Liver (tissue), 8 donors: ENCODE measurements at regions not wholly inside any gene's neighbourhood (a gene's known extent, or its start where the extent isn't known, plus 50 kb on each side); places are given as distances from the start of the nearest gene placed in this dataset.

Source experiments
- DNase-seq: peaks from one replicate; pipeline ENCODE4 v3.0.0-alpha.2; 2017; ENCODE audit warnings: low spot score
- H3K27ac ChIP-seq, 2 donors: one replicate each; pipeline ENCODE4 v1.7.0; 2013; ENCODE audit warnings: inconsistent platforms in 2 of 2, low read length in 2 of 2, control low read depth in 1 of 2, low read depth in 1 of 2, mild to moderate bottlenecking in 1 of 2
- H3K27me3 ChIP-seq, 4 donors: one replicate each; pipeline versions ENCODE4 v1.6.1 to v1.7.0; 2013; ENCODE audit warnings: low read length in 3 of 4, inconsistent platforms in 1 of 4, mild to moderate bottlenecking in 1 of 4, moderate library complexity in 1 of 4; ENCODE audit not compliant: control insufficient read depth in 4 of 4, insufficient read depth in 4 of 4
- H3K36me3 ChIP-seq, 4 donors: one replicate each; pipeline versions ENCODE4 v1.6.1 to v1.7.0; 2013; ENCODE audit warnings: low read length in 3 of 4, mild to moderate bottlenecking in 3 of 4, low read depth in 1 of 4, moderate library complexity in 1 of 4; ENCODE audit not compliant: control insufficient read depth in 4 of 4, insufficient read depth in 3 of 4
- H3K4me1 ChIP-seq, 4 donors: one replicate each; pipeline versions ENCODE4 v1.6.1 to v1.7.0; 2013; ENCODE audit warnings: low read length in 3 of 4, mild to moderate bottlenecking in 3 of 4, moderate library complexity in 1 of 4; ENCODE audit not compliant: control insufficient read depth in 4 of 4, insufficient read depth in 4 of 4
- H3K4me3 ChIP-seq, 3 donors: one replicate each; pipeline versions ENCODE4 v1.6.1 to v1.7.0; 2013; ENCODE audit warnings: low read length in 3 of 3, control low read depth in 1 of 3, low read depth in 1 of 3, mild to moderate bottlenecking in 1 of 3
- H3K9ac ChIP-seq, 2 donors: one replicate each; pipeline ENCODE4 v1.7.0; 2013; ENCODE audit warnings: low read length in 2 of 2, mild to moderate bottlenecking in 2 of 2, moderate library complexity in 2 of 2, control low read depth in 1 of 2, low read depth in 1 of 2
- H3K9me3 ChIP-seq, 4 donors: one replicate each; pipeline versions ENCODE4 v1.6.1 to v1.7.0; 2013; ENCODE audit warnings: low read length in 3 of 4; ENCODE audit not compliant: control insufficient read depth in 4 of 4
- EGR1 ChIP-seq, 2 donors: IDR thresholded peaks; 2 replicates each; pipeline ENCODE4 v1.6.1; 2016 to 2018; ENCODE audit warnings: antibody characterized with exemption in 2 of 2, low read depth in 2 of 2
- FOXA1 ChIP-seq: IDR thresholded peaks from 2 replicates; pipeline ENCODE4 v1.6.1; 2016; ENCODE audit warnings: antibody characterized with exemption
- FOXA2 ChIP-seq: IDR thresholded peaks from 2 replicates; pipeline ENCODE4 v1.6.1; 2016; ENCODE audit warnings: antibody characterized with exemption
- GABPA ChIP-seq, 2 donors: IDR thresholded peaks in 1 of 2; conservative IDR thresholded peaks in 1 of 2; 2 replicates each; pipeline ENCODE4 v1.6.1; 2016; ENCODE audit warnings: antibody characterized with exemption in 2 of 2, mild to moderate bottlenecking in 1 of 2, moderate library complexity in 1 of 2
- HNF4A ChIP-seq, 2 donors: conservative IDR thresholded peaks; 2 replicates each; pipeline ENCODE4 v1.6.1; 2016; ENCODE audit warnings: antibody characterized with exemption in 2 of 2, mild to moderate bottlenecking in 2 of 2
- JUND ChIP-seq, 2 donors: IDR thresholded peaks; 2 replicates each; pipeline ENCODE4 v1.6.1; 2016; ENCODE audit warnings: antibody characterized with exemption in 2 of 2
- SP1 ChIP-seq: IDR thresholded peaks from 2 replicates; pipeline ENCODE4 v1.6.1; 2018; ENCODE audit warnings: antibody characterized with exemption, mild to moderate bottlenecking
- TAF1 ChIP-seq: conservative IDR thresholded peaks from 2 replicates; pipeline ENCODE4 v1.6.1; 2016; ENCODE audit warnings: antibody characterized with exemption, mild to moderate bottlenecking
- WGBS: extraction: QIAGEN DNeasy Blood & Tissue Kit; methylation state at CpG from one replicate; pipeline ENCODE4 v1.1.7; 2013; 5-methylcytosine and 5-hydroxymethylcytosine counted together
- TF ChIP-seq, protein P1 (sequence below): IDR thresholded peaks from 2 replicates; pipeline ENCODE4 v1.6.1; 2016; ENCODE audit warnings: antibody characterized with exemption, mild to moderate bottlenecking
- TF ChIP-seq, protein P2 (sequence below): IDR thresholded peaks from 2 replicates; pipeline ENCODE4 v1.6.1; 2016; ENCODE audit warnings: antibody characterized with exemption
- TF ChIP-seq, protein P3 (sequence below): IDR thresholded peaks from 2 replicates; pipeline ENCODE4 v1.6.1; 2016; ENCODE audit warnings: antibody characterized with exemption
- TF ChIP-seq, protein P4 (sequence below): IDR thresholded peaks from 2 replicates; pipeline ENCODE4 v1.6.1; 2016; ENCODE audit warnings: antibody characterized with exemption
- TF ChIP-seq, protein P5 (sequence below): fragments of 150-350 bp; IDR thresholded peaks from 2 replicates; pipeline ENCODE4 v1.5.1; 2017; ENCODE audit warnings: improper control_type of control experiment, low read depth, low read length; ENCODE audit not compliant: missing input control
- donor health status: healthy.
- donor health status: healthy.
- donor health status: healthy.
- donor health status: healthy.
- donor health status: healthy.

DNA sequence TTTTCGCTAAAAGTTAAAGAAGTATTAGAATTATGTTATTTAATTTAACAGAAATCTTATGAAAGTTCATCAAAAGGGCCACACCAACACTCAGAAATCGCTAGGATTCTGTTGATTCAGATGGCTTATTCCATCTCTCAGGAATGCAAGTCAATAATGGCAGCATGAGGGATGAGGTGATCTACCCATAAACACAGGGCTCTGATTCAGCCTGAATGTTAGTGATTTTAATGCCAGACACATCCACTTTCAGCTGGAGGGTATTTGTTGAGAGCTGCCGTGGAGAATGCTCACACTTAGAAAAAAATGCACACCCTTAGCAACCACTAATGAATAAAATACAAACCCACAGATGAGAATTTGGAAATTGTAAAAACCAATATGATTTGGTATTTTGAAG, 173.3 kb upstream of the ERBB4 start (continued):
- TF ChIP-seq, protein P1, sequence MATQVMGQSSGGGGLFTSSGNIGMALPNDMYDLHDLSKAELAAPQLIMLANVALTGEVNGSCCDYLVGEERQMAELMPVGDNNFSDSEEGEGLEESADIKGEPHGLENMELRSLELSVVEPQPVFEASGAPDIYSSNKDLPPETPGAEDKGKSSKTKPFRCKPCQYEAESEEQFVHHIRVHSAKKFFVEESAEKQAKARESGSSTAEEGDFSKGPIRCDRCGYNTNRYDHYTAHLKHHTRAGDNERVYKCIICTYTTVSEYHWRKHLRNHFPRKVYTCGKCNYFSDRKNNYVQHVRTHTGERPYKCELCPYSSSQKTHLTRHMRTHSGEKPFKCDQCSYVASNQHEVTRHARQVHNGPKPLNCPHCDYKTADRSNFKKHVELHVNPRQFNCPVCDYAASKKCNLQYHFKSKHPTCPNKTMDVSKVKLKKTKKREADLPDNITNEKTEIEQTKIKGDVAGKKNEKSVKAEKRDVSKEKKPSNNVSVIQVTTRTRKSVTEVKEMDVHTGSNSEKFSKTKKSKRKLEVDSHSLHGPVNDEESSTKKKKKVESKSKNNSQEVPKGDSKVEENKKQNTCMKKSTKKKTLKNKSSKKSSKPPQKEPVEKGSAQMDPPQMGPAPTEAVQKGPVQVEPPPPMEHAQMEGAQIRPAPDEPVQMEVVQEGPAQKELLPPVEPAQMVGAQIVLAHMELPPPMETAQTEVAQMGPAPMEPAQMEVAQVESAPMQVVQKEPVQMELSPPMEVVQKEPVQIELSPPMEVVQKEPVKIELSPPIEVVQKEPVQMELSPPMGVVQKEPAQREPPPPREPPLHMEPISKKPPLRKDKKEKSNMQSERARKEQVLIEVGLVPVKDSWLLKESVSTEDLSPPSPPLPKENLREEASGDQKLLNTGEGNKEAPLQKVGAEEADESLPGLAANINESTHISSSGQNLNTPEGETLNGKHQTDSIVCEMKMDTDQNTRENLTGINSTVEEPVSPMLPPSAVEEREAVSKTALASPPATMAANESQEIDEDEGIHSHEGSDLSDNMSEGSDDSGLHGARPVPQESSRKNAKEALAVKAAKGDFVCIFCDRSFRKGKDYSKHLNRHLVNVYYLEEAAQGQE = no peak
- no peak for TF ChIP-seq EGR1 (IDR thresholded peaks at IDR 0.05; ENCODE audit: low read depth in 2 of 2)
- no peak for TF ChIP-seq FOXA2
- no peak for TF ChIP-seq JUND (IDR thresholded peaks at IDR 0.05)
- no peak for TF ChIP-seq FOXA1
- no peak for TF ChIP-seq HNF4A (conservative IDR thresholded peaks at IDR 0.05)
- TF ChIP-seq SP1 = no peak
- no peak for TF ChIP-seq GABPA (IDR thresholded peaks at IDR 0.05 in 1 of 2, conservative IDR thresholded peaks at IDR 0.05 in 1 of 2)
- TF ChIP-seq, protein P2, sequence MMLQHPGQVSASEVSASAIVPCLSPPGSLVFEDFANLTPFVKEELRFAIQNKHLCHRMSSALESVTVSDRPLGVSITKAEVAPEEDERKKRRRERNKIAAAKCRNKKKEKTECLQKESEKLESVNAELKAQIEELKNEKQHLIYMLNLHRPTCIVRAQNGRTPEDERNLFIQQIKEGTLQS = no peak

DNA sequence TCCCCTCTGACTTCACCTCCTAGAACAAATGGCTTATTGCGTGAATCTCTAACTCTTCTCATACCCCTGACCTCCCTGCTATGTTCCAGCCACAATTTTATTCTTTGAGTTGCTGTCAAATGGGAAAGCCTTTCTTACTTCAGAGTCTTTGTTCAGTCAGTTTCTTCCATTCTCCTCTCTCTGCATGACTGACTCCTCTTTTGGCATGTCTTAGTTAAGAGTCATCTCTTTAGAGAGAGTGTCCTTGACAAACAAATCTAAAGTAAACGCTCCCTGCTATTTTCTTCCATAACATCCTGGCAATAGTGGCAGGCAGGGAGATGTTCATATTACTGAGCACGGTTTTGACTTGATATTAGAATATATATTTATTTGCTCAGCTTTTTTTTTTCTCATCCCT, 170.7 kb upstream of the ERBB4 start:
- H3K4me3 ChIP-seq = no peak overlapping the region
- no peaks in the 10 kb centered on the region for H3K4me1 ChIP-seq
- no peak for DNase-seq
- no peak overlapping the region for H3K9ac ChIP-seq
- H3K27me3 ChIP-seq = peaks cover 0 to 3% (median 0%) of the 10 kb centered on the region in 4 donors
- H3K36me3 ChIP-seq = no peaks in the 10 kb centered on the region
- no peak overlapping the region for H3K27ac ChIP-seq
- 63% methylated on average over 3 of the region's 3 CpGs for WGBS
- TF ChIP-seq EGR1 (IDR thresholded peaks at IDR 0.05; ENCODE audit: low read depth in 2 of 2) = no peak
- TF ChIP-seq JUND (IDR thresholded peaks at IDR 0.05) = no peak
- TF ChIP-seq, protein P3, sequence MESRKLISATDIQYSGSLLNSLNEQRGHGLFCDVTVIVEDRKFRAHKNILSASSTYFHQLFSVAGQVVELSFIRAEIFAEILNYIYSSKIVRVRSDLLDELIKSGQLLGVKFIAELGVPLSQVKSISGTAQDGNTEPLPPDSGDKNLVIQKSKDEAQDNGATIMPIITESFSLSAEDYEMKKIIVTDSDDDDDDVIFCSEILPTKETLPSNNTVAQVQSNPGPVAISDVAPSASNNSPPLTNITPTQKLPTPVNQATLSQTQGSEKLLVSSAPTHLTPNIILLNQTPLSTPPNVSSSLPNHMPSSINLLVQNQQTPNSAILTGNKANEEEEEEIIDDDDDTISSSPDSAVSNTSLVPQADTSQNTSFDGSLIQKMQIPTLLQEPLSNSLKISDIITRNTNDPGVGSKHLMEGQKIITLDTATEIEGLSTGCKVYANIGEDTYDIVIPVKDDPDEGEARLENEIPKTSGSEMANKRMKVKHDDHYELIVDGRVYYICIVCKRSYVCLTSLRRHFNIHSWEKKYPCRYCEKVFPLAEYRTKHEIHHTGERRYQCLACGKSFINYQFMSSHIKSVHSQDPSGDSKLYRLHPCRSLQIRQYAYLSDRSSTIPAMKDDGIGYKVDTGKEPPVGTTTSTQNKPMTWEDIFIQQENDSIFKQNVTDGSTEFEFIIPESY = no peak
- TF ChIP-seq, protein P4, sequence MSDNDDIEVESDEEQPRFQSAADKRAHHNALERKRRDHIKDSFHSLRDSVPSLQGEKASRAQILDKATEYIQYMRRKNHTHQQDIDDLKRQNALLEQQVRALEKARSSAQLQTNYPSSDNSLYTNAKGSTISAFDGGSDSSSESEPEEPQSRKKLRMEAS = no peak
- TF ChIP-seq, protein P1 = no peak
- TF ChIP-seq SP1 = no peak
- no peak for TF ChIP-seq TAF1
- TF ChIP-seq, protein P5, sequence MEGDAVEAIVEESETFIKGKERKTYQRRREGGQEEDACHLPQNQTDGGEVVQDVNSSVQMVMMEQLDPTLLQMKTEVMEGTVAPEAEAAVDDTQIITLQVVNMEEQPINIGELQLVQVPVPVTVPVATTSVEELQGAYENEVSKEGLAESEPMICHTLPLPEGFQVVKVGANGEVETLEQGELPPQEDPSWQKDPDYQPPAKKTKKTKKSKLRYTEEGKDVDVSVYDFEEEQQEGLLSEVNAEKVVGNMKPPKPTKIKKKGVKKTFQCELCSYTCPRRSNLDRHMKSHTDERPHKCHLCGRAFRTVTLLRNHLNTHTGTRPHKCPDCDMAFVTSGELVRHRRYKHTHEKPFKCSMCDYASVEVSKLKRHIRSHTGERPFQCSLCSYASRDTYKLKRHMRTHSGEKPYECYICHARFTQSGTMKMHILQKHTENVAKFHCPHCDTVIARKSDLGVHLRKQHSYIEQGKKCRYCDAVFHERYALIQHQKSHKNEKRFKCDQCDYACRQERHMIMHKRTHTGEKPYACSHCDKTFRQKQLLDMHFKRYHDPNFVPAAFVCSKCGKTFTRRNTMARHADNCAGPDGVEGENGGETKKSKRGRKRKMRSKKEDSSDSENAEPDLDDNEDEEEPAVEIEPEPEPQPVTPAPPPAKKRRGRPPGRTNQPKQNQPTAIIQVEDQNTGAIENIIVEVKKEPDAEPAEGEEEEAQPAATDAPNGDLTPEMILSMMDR = no peak
- TF ChIP-seq HNF4A (conservative IDR thresholded peaks at IDR 0.05) = no peak
- no peak for TF ChIP-seq GABPA (IDR thresholded peaks at IDR 0.05 in 1 of 2, conservative IDR thresholded peaks at IDR 0.05 in 1 of 2)
- no peaks in the 10 kb centered on the region for H3K9me3 ChIP-seq
